Panc1 (cell line): ENCODE measurements at regions not wholly inside any gene's neighbourhood (a gene's known extent, or its start where the extent isn't known, plus 50 kb on each side); places are given as distances from the start of the nearest gene placed in this dataset.
"Not testable (repeated sequence)": the region's sequence is repeated elsewhere in the genome, so short reads cannot be mapped to it uniquely, and the experiment has no call there.

Experiments used
- ATAC-seq: fragments of 200-7000 bp; cut with Tn5 transposase; 2 replicates; pipeline ENCODE4 v1.9.1; 2020; ENCODE audit warnings: mild to moderate bottlenecking, moderate library complexity
- BruUV-seq: library from RNA; stranded (reverse); fragments of 400-500 nt; replicated peaks from 2 replicates; lab custom pipeline; 2021; lab: Mats Ljungman, UMichigan
- CTCF ChIA-PET: fragments of 300-600 bp; sonication (Branson Sonifier 250); formaldehyde crosslinking; loops from one replicate; lab custom pipeline; 2022; ENCODE audit warnings: antibody characterized with exemption; lab: Charles Lee
- POLR2A ChIA-PET: fragments of 300-600 bp; sonication (Branson Sonifier 250); formaldehyde crosslinking; loops from one replicate; lab custom pipeline; 2022; ENCODE audit warnings: antibody characterized with exemption; lab: Charles Lee
- DNase-seq: peaks from one replicate; pipeline ENCODE4 v3.0.0-alpha.2; 2010; ENCODE audit warnings: low read depth, low spot score
- H3K27ac ChIP-seq: 2 replicates; pipeline ENCODE4 v1.5.1; 2011; ENCODE audit warnings: mild to moderate bottlenecking, low read length, inconsistent platforms
- H3K27me3 ChIP-seq: fragments of 200-500 bp; sonication (Bioruptor generic); 2 replicates; pipeline ENCODE4 v1.6.0; 2014; ENCODE audit warnings: low read length, inconsistent platforms; ENCODE audit not compliant: control insufficient read depth, insufficient read depth
- H3K36me3 ChIP-seq: fragments of 200-500 bp; sonication (Bioruptor generic); 2 replicates; pipeline ENCODE4 v1.5.1; 2014; ENCODE audit warnings: inconsistent platforms, mild to moderate bottlenecking, low read length, moderate library complexity; ENCODE audit not compliant: control insufficient read depth, insufficient read depth
- H3K4me1 ChIP-seq: 2 replicates; pipeline ENCODE4 v1.5.1; 2011; ENCODE audit warnings: inconsistent platforms, mild to moderate bottlenecking, low read length, moderate library complexity; ENCODE audit not compliant: control insufficient read depth, insufficient read depth
- H3K4me3 ChIP-seq, 2 experiments: 2 replicates each; pipeline ENCODE4 v1.5.1; 2011 to 2012; ENCODE audit warnings: low read depth in 2 of 2, low read length in 2 of 2, mild to moderate bottlenecking in 2 of 2, inconsistent platforms in 1 of 2, moderate library complexity in 1 of 2
- H3K9me3 ChIP-seq: fragments of 200-500 bp; sonication (Bioruptor generic); 2 replicates; pipeline ENCODE4 v1.5.1; 2014; ENCODE audit warnings: low read depth, mild to moderate bottlenecking, inconsistent platforms, low read length, moderate library complexity; ENCODE audit not compliant: control insufficient read depth, insufficient read depth
- POLR2AphosphoS5 ChIP-seq: IDR thresholded peaks from 2 replicates; pipeline ENCODE4 v1.6.1; 2012; ENCODE audit warnings: mild to moderate bottlenecking, low read depth, low read length, moderate library complexity
- SIN3A ChIP-seq: IDR thresholded peaks from 2 replicates; pipeline ENCODE4 v1.6.1; 2012; ENCODE audit warnings: low read depth, mild to moderate bottlenecking, low read length, moderate library complexity, borderline replicate concordance; ENCODE audit not compliant: insufficient read depth
- TCF7L2 ChIP-seq: IDR thresholded peaks from 2 replicates; pipeline ENCODE4 v1.6.1; 2011; ENCODE audit warnings: mild to moderate bottlenecking, low read depth, low read length, inconsistent platforms
- in situ Hi-C: cut with HindIII; loops from 2 replicates; pipeline ENCODE4 v1.10.0; 2016; ENCODE audit warnings: low sequenced_read_pairs, low pct_unique_long_range_greater_than_20kb
- intact Hi-C: fragments of 100-400 bp; cut with micrococcal nuclease; formaldehyde crosslinking; loops from one replicate; pipeline ENCODE4 v1.10.0; 2022; ENCODE audit not compliant: unreplicated experiment
- TF ChIP-seq, protein P1 (sequence below): fragments of 450-650 bp; IDR thresholded peaks from 2 replicates; pipeline ENCODE4 v1.5.1; 2017; ENCODE audit warnings: mild to moderate bottlenecking
- TF ChIP-seq, protein P2 (sequence below), 2 experiments: IDR thresholded peaks; 2 replicates each; pipeline ENCODE4 v1.6.1; 2011 to 2012; ENCODE audit warnings: low read depth in 2 of 2, control low read depth in 1 of 2, low read length in 1 of 2, mild to moderate bottlenecking in 1 of 2, moderate library complexity in 1 of 2; ENCODE audit not compliant: insufficient read depth in 1 of 2

DNA sequence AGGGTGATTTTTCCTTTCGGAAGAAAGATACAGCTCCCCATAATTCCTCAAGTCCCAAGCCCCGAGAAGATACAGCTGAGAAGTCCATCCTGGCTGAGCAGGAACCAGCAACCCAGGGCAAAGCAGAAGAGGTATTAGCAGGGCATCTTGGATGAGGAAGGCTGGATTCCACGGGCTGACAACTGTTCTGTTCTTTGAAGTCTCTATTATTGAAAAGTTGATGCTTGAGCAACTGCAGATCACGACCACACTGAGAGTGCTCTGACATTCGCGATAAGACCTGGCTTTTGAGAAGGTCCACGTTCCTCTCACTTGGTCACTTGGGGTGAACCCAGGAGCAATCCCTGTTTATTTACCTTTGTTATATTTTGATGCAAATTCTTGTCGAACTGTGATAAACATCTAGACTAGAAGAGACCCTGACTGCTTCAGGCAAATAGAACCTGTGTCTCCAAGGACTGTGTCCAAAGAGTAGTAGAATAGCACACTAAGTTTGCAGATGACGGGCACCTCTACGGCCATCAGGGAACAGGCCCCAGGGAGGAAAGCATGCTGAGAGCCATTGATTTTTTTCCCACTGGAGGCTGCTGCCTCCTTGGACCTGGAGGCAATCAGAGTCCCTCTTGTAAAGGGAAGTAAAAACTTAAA, 133.1 kb downstream of the ARL4C start:
- CTCF ChIA-PET, result interaction anchor here (0.7 kb wide), 2 partner anchors 8 to 28 kb away, joined by 3 to 5 read pairs; no protein-coding TSS in a partner anchor
- POLR2A ChIA-PET, result no interaction called here
- peak overlapping the region in 1 of 2 experiments; percentile 21; a peak in 2 of 4 replicates for H3K4me3 ChIP-seq
- peak overlapping the region; percentile 100 for H3K27ac ChIP-seq
- intact Hi-C loops, result loop anchor here (2.0 to 10.0 kb wide), 3 partner anchors 69 to 387 kb away; no protein-coding TSS in a partner anchor
- H3K4me1 ChIP-seq, result peaks cover 64% of the 10 kb centered on the region
- in situ Hi-C loops, result no loop called here
- TF ChIP-seq, protein P1, sequence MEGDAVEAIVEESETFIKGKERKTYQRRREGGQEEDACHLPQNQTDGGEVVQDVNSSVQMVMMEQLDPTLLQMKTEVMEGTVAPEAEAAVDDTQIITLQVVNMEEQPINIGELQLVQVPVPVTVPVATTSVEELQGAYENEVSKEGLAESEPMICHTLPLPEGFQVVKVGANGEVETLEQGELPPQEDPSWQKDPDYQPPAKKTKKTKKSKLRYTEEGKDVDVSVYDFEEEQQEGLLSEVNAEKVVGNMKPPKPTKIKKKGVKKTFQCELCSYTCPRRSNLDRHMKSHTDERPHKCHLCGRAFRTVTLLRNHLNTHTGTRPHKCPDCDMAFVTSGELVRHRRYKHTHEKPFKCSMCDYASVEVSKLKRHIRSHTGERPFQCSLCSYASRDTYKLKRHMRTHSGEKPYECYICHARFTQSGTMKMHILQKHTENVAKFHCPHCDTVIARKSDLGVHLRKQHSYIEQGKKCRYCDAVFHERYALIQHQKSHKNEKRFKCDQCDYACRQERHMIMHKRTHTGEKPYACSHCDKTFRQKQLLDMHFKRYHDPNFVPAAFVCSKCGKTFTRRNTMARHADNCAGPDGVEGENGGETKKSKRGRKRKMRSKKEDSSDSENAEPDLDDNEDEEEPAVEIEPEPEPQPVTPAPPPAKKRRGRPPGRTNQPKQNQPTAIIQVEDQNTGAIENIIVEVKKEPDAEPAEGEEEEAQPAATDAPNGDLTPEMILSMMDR, result no peak
- TF ChIP-seq, protein P2, sequence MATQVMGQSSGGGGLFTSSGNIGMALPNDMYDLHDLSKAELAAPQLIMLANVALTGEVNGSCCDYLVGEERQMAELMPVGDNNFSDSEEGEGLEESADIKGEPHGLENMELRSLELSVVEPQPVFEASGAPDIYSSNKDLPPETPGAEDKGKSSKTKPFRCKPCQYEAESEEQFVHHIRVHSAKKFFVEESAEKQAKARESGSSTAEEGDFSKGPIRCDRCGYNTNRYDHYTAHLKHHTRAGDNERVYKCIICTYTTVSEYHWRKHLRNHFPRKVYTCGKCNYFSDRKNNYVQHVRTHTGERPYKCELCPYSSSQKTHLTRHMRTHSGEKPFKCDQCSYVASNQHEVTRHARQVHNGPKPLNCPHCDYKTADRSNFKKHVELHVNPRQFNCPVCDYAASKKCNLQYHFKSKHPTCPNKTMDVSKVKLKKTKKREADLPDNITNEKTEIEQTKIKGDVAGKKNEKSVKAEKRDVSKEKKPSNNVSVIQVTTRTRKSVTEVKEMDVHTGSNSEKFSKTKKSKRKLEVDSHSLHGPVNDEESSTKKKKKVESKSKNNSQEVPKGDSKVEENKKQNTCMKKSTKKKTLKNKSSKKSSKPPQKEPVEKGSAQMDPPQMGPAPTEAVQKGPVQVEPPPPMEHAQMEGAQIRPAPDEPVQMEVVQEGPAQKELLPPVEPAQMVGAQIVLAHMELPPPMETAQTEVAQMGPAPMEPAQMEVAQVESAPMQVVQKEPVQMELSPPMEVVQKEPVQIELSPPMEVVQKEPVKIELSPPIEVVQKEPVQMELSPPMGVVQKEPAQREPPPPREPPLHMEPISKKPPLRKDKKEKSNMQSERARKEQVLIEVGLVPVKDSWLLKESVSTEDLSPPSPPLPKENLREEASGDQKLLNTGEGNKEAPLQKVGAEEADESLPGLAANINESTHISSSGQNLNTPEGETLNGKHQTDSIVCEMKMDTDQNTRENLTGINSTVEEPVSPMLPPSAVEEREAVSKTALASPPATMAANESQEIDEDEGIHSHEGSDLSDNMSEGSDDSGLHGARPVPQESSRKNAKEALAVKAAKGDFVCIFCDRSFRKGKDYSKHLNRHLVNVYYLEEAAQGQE (IDR thresholded peaks at IDR 0.05; ENCODE audit: insufficient read depth in 1 of 2, low read depth in 2 of 2, low read length in 1 of 2), result no peak
- TF ChIP-seq POLR2AphosphoS5 (no peak), SIN3A (no peak), TCF7L2 (no peak)
- no peaks in the 10 kb centered on the region for H3K36me3 ChIP-seq
- TSS peak; percentile 94 for BruUV-seq
- DNase-seq (no peak), ATAC-seq (peak; percentile 49)
- H3K9me3 ChIP-seq, result 0 out of 2 replicates have a peak, but pooled peaks cover 2% of the 10 kb centered on the region
- H3K27me3 ChIP-seq, result no peaks in the 10 kb centered on the region

DNA sequence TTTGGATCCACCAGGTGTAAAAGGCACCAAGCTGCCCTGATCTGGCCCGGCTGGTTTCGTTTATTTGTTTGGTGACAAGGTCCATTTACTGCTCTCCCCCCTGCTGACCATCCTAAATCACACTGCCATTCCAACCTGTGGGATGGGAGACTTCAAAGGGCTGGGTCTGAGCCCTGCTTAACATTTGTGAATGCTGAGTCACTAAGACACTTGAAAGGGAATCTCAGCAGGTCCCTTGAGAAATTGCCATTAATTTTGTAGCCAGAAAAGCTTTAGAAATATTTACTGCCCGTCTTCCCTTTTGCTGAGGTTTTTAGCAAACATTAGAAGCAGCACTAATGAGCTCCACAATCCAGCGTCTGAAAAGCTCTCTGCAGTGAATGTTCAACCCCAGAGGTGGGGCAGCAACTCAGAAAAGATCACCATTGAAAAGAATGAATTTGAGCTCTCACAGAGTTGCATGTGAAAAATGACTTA, 133.8 kb downstream of the ARL4C start:
- H3K4me3 ChIP-seq, result peak overlapping the region in 1 of 2 experiments; percentile 3; a peak in 1 of 4 replicates
- in situ Hi-C loops (no loop called here), intact Hi-C loops (loop anchor here (2.0 to 10.0 kb wide), 3 partner anchors 68 to 386 kb away; no protein-coding TSS in a partner anchor)
- peaks cover 57% of the 10 kb centered on the region for H3K4me1 ChIP-seq
- ChIA-PET POLR2A (interaction anchor here (0.6 kb wide), 1 partner anchor 63 kb away, joined by 3 read pairs; no protein-coding TSS in a partner anchor), CTCF (interaction anchor here (0.7 kb wide), 3 partner anchors 9 to 27 kb away, joined by 3 to 5 read pairs (median 4); no protein-coding TSS in a partner anchor)
- H3K9me3 ChIP-seq, result 0 out of 2 replicates have a peak, but pooled peaks cover 3% of the 10 kb centered on the region
- H3K36me3 ChIP-seq, result no peaks in the 10 kb centered on the region
- peak overlapping the region; percentile 100 for H3K27ac ChIP-seq
- TF ChIP-seq SIN3A, result no peak
- TF ChIP-seq POLR2AphosphoS5, result peak; percentile 95
- TF ChIP-seq, protein P1, result no peak
- TF ChIP-seq, protein P2 (IDR thresholded peaks at IDR 0.05; ENCODE audit: insufficient read depth in 1 of 2, low read depth in 2 of 2, low read length in 1 of 2), result peak in 1 of 2 experiments; percentile 47; a peak in 2 of 4 replicates
- peak; percentile 100 for TF ChIP-seq TCF7L2
- BruUV-seq, result no TSS peak
- H3K27me3 ChIP-seq, result no peaks in the 10 kb centered on the region
- ATAC-seq (peak; percentile 96), DNase-seq (peak; percentile 28)

DNA sequence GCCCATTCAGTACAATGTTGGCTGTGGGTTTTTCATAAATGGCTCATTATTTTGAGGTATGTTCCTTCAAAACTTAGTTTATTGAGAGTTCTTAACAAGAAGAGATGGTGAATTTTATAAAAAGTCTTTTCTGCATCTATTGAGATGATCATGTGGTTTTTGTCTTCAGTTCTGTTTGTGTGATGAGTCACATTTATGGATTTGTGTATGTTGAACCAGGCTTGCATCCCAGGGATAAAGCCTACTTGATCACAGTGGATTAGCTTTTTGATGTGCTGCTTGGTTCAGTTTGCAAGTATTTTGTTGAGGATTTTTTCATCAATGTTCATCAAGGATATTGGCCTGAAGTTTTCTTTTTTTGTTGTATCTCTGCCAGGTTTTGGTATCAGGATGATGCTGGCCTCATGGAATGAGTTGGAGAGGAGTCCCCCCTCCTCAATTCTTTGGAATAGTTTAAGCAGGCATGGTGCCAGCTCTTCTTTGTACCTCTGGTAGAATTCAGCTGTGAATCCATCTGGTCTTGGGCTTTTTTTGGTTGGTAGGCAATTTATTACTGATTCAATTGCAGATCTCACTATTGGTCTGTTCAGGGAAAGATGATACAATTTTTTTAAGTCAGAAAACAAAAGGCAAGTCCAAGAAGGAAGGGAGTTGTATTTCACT, 136.4 kb downstream of the ARL4C start:
- in situ Hi-C loops, ATAC-seq, BruUV-seq, POLR2A ChIA-PET, H3K36me3 ChIP-seq, H3K4me3 ChIP-seq, H3K9me3 ChIP-seq, DNase-seq, H3K27me3 ChIP-seq: not testable (repeated sequence)
- Histone ChIP-seq H3K27ac (peak overlapping the region; percentile 100), H3K4me1 (peaks cover 51% of the 10 kb centered on the region)
- intact Hi-C loops, result loop anchor here (5.0 to 10.0 kb wide), 2 partner anchors 66 to 108 kb away; no protein-coding TSS in a partner anchor
- CTCF ChIA-PET, result interaction anchor here (0.5 to 1.2 kb wide), 2 partner anchors 70 to 503 kb away, joined by 4 read pairs; no protein-coding TSS in a partner anchor
